ENCODE measurements at regions not wholly inside any gene's neighbourhood (a gene's known extent, or its start where the extent isn't known, plus 50 kb on each side); places are given as distances from the start of the nearest gene placed in this dataset.

- no peak for TF ChIP-seq POLR2A (IDR thresholded peaks at IDR 0.05; ENCODE audit: low read depth)
- TF ChIP-seq CTCF (IDR thresholded peaks at IDR 0.05), result no peak
- no peak for TF ChIP-seq POLR2AphosphoS5 (IDR thresholded peaks at IDR 0.05)
- no peak for TF ChIP-seq EP300 (IDR thresholded peaks at IDR 0.05)
Measured at GRCh38 chr4:72966652-72967051, 102.9 kb downstream of the COX18 start.

All from esophagus muscularis mucosa (tissue), 4 donors.